Suprapubic skin (tissue), 4 donors: ENCODE measurements at regions not wholly inside any gene's neighbourhood (a gene's known extent, or its start where the extent isn't known, plus 50 kb on each side); places are given as distances from the start of the nearest gene placed in this dataset.

Experiments
- CTCF ChIP-seq, 2 donors: fragments of 200-600 bp in 1 of 2; fragments of 450-650 bp in 1 of 2; sonication (generic) in 1 of 2; IDR thresholded peaks; one replicate each; pipeline ENCODE4 v1.5.1; 2016 to 2019; ENCODE audit warnings: antibody characterized with exemption in 2 of 2, mild to moderate bottlenecking in 1 of 2, moderate library complexity in 1 of 2
- EP300 ChIP-seq: sonication (generic); formaldehyde crosslinking; IDR thresholded peaks from one replicate; pipeline ENCODE4 v1.6.1; 2017; ENCODE audit warnings: antibody characterized with exemption
- POLR2A ChIP-seq, 2 donors: fragments of 450-650 bp; IDR thresholded peaks; one replicate each; pipeline ENCODE4 v1.6.1; 2017; ENCODE audit warnings: antibody characterized with exemption in 2 of 2, mild to moderate bottlenecking in 2 of 2, moderate library complexity in 2 of 2
- POLR2AphosphoS5 ChIP-seq, 3 donors: sonication (generic); formaldehyde crosslinking; IDR thresholded peaks; one replicate each; pipeline ENCODE4 v1.6.1; 2017; ENCODE audit warnings: antibody characterized with exemption in 3 of 3

- TF ChIP-seq POLR2A (IDR thresholded peaks at IDR 0.05), result no peak
- no peak for TF ChIP-seq CTCF (IDR thresholded peaks at IDR 0.05)
- TF ChIP-seq EP300, result no peak
- TF ChIP-seq POLR2AphosphoS5 (IDR thresholded peaks at IDR 0.05), result no peak
These were observed 192.9 kb upstream of the MBL2 start for GRCh38 chr10:52965509-52965908.
